GM19467 (cell line): ENCODE measurements at regions not wholly inside any gene's neighbourhood (a gene's known extent, or its start where the extent isn't known, plus 50 kb on each side); places are given as distances from the start of the nearest gene placed in this dataset.

Source experiments
- ATAC-seq: cut with Tn5 transposase; IDR thresholded peaks from one replicate; pipeline ENCODE4 v1.9.1; 2021; ENCODE audit warnings: mild to moderate bottlenecking, moderate library complexity; ENCODE audit not compliant: unreplicated experiment

GRCh38 chr1:223486932-223487886 is 94.0 kb downstream of the CCDC185 start:
- no peak for ATAC-seq

DNA sequence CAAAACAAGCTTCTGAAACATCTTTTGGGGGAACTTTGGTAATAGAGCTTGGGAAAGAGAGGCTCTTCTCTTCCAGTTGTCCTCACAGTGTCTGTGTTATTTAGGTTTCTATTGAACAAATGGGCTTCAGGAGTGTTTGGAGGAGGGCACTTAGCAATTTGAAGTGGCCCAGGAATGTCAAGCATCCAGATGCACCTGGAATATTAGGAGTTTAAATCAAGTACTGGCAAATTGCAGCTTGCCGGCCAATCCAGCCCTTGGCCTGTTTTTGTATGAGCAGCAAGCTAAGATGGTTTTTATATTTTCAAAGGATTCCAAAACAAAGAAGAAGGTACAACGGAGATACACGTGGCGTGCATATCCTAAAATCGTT is 94.7 kb downstream of the CCDC185 start:
- no peak for ATAC-seq

- no peak for ATAC-seq
These were observed 96.2 kb downstream of the CCDC185 start for GRCh38 chr1:223489439-223489838.

DNA sequence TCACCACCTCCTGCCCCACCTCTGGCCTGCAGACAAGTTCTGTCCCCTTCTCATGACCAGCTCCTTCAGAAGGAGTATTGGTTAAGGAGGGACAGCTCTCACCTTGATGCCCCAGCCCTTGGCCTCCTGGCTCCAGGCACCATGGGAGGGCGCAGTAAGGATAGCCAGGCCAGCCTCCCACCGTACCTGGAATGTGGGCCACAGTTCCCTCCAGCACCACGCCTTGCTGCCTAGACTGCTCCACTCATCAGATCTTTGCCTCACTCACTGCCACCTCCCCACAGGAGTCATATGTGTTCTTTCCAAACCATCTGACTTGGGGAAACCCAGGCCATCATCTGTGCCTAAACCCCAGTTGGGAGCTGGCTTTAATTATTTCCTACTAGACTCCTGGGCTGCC is 97.0 kb downstream of the CCDC185 start:
- no peak for ATAC-seq
